ENCODE measurements at regions not wholly inside any gene's neighbourhood (a gene's known extent, or its start where the extent isn't known, plus 50 kb on each side); places are given as distances from the start of the nearest gene placed in this dataset.

- Histone ChIP-seq H3K9me3 (no peaks in the 10 kb centered on the region), H3K36me3 (no peaks in the 10 kb centered on the region), H3K4me3 (no peak overlapping the region), H3K4me1 (no peaks in the 10 kb centered on the region), H3K27me3 (no peaks in the 10 kb centered on the region), H3K27ac (no peak overlapping the region)
- intact Hi-C loops (cut with DNase I): no loop called here
- WGBS, 2 donors: 80 to 83% methylated on average over 6 to 7 of the region's 7 CpGs
- no peak for TF ChIP-seq CTCF (IDR thresholded peaks at IDR 0.05)
- no peak for TF ChIP-seq POLR2A (IDR thresholded peaks at IDR 0.05)
- DNase-seq: no peak
These were observed 543.6 kb upstream of the CITED2 start for GRCh38 chr6:139917951-139918630.

- no peaks in the 10 kb centered on the region for H3K36me3 ChIP-seq
- H3K27ac ChIP-seq: no peak overlapping the region
- TF ChIP-seq CTCF (IDR thresholded peaks at IDR 0.05) (no peak), POLR2A (IDR thresholded peaks at IDR 0.05) (no peak)
- no peaks in the 10 kb centered on the region for H3K4me1 ChIP-seq
- WGBS, 2 donors: 85 to 87% methylated on average over 2 of the region's 2 CpGs
- no peak overlapping the region for H3K4me3 ChIP-seq
- H3K27me3 ChIP-seq: no peaks in the 10 kb centered on the region
- DNase-seq: no peak
- intact Hi-C loops (cut with DNase I): no loop called here
- no peaks in the 10 kb centered on the region for H3K9me3 ChIP-seq
These were observed 540.5 kb upstream of the CITED2 start for GRCh38 chr6:139914910-139915309.

- no peak for TF ChIP-seq POLR2A (IDR thresholded peaks at IDR 0.05)
- no peak for TF ChIP-seq CTCF (IDR thresholded peaks at IDR 0.05)
- no peaks in the 10 kb centered on the region for H3K4me1 ChIP-seq
- WGBS, 2 donors: 85 to 92% methylated on average over 10 of the region's 10 CpGs
- DNase-seq: no peak
- no peaks in the 10 kb centered on the region for H3K9me3 ChIP-seq
- no peaks in the 10 kb centered on the region for H3K27me3 ChIP-seq
- no peak overlapping the region for H3K4me3 ChIP-seq
- intact Hi-C loops (cut with DNase I): no loop called here
- no peaks in the 10 kb centered on the region for H3K36me3 ChIP-seq
- H3K27ac ChIP-seq: no peak overlapping the region
These were observed 538.4 kb upstream of the CITED2 start for GRCh38 chr6:139912735-139913400.

DNA sequence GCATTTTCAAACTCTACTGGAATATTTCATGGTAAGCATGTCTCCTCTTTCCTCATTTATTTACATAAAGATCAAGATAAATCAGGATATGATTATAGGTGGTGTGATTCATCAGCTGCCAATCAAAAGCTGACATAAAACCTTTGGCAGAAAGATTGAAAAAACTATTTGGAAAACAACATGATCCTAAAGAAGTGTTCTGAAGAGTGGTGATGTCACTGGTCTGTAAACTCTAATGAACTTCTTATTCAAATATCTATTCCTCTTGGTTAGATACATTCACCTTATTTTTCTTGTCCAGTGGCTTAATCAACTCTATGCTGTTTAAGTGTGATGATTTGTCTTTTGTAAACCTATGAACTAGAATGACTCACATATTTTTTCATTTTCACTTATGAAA lies 535.5 kb upstream of the CITED2 start:
- no peaks in the 10 kb centered on the region for H3K27me3 ChIP-seq
- intact Hi-C loops (cut with DNase I): no loop called here
- H3K4me1 ChIP-seq: no peaks in the 10 kb centered on the region
- TF ChIP-seq POLR2A (IDR thresholded peaks at IDR 0.05): no peak
- TF ChIP-seq CTCF (IDR thresholded peaks at IDR 0.05): no peak
- no peak for DNase-seq
- no peaks in the 10 kb centered on the region for H3K9me3 ChIP-seq
- H3K36me3 ChIP-seq: no peaks in the 10 kb centered on the region
- H3K27ac ChIP-seq: no peak overlapping the region
- no peak overlapping the region for H3K4me3 ChIP-seq

DNA sequence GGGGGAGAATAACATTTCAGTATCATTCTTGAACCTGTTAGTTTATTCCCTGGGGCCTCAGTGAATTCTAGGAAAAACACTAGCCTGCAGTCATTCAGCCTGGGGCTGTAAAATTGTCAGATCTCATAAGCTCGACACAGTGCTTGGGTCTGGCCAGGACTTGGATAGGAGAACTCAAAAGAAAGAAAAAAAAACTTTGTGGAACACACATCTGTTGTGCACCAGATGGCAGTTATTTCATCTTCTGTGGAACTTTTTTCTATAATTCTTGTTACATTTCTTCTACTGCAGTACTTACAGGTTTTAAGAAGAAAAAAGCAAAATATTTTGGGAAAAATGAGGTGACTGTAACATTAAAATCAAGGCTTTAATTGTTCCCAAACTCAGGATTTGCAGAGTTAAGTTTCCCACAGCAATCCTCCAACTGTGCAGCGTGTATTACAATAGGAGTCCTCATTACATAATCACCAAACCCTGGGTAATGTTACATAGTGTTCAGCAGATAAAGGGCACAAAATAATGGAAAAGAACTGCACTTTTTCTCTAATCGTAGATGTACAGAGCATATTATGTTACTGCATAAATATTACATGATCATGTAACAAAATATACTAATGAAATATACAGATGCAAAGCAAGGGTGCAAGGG lies 531.1 kb upstream of the CITED2 start:
- H3K27ac ChIP-seq: no peak overlapping the region
- H3K4me1 ChIP-seq: no peaks in the 10 kb centered on the region
- WGBS, 2 donors: 45 to 55% methylated on average over 3 of the region's 3 CpGs
- intact Hi-C loops (cut with DNase I): no loop called here
- H3K4me3 ChIP-seq: no peak overlapping the region
- H3K9me3 ChIP-seq: no peaks in the 10 kb centered on the region
- no peaks in the 10 kb centered on the region for H3K27me3 ChIP-seq
- TF ChIP-seq POLR2A (IDR thresholded peaks at IDR 0.05) (no peak), CTCF (IDR thresholded peaks at IDR 0.05) (no peak)
- no peaks in the 10 kb centered on the region for H3K36me3 ChIP-seq
- no peak for DNase-seq
